K562 (cell line): ENCODE measurements at regions not wholly inside any gene's neighbourhood (a gene's known extent, or its start where the extent isn't known, plus 50 kb on each side); places are given as distances from the start of the nearest gene placed in this dataset.

Experiments used
- ATAC-seq: fragments of 200-7000 bp; cut with Tn5 transposase; 3 replicates; pipeline ENCODE4 v1.9.1; 2020; ENCODE audit warnings: moderate library complexity
- BruUV-seq: library from RNA; stranded (reverse); fragments of 400-500 nt; replicated peaks from 2 replicates; lab custom pipeline; 2021; lab: Mats Ljungman, UMichigan
- CTCF ChIA-PET: fragments of 300-600 bp; formaldehyde crosslinking; extraction: SDS; loops from one replicate; lab custom pipeline; 2021; ENCODE audit warnings: low intra/inter-chr PET ratio; lab: Yijun Ruan, JAX
- POLR2A ChIA-PET: fragments of 300-600, 350-650 bp; sonication (Branson Sonifier 250); formaldehyde crosslinking; extraction: SDS; loops from one replicate; lab custom pipeline; 2021; ENCODE audit warnings: antibody characterized with exemption, inconsistent platforms; lab: Yijun Ruan, JAX
- DNase-seq, 4 experiments: peaks; one replicate each; pipeline versions ENCODE4 v3.0.0 to v3.0.0-alpha.2; 2011 to 2018; ENCODE audit warnings: low spot score in 3 of 4, mixed read lengths in 3 of 4; ENCODE audit errors: extremely low read depth in 1 of 4
- FAIRE-seq: peaks from 2 replicates; lab custom pipeline; 2011; peaks lifted over from hg19 to GRCh38; lab: Jason Lieb, UNC
- H2AFZ ChIP-seq: 2 replicates; pipeline ENCODE4 v1.6.0; 2011; ENCODE audit warnings: low read depth, low read length, control low read depth, inconsistent platforms
- H3K27ac ChIP-seq: fragments of 200-600 bp; 3 replicates; pipeline ENCODE4 v1.8.0; 2011; ENCODE audit warnings: low read depth, mild to moderate bottlenecking, control low read depth, inconsistent platforms, low read length, moderate library complexity, mixed read lengths; ENCODE audit errors: extremely low read depth
- H3K27me3 ChIP-seq, 2 experiments: fragments of 300-600 bp in 1 of 2; 2 replicates in 1 of 2; 3 replicates in 1 of 2; pipeline versions ENCODE4 v1.6.0 to v1.8.0; 2011; ENCODE audit warnings: inconsistent platforms in 2 of 2, low read length in 2 of 2, mild to moderate bottlenecking in 1 of 2, mixed read lengths in 1 of 2, moderate library complexity in 1 of 2; ENCODE audit not compliant: control insufficient read depth in 2 of 2, insufficient read depth in 2 of 2
- H3K36me3 ChIP-seq: fragments of 300-600 bp; 3 replicates; pipeline ENCODE4 v1.8.0; 2011; ENCODE audit warnings: mild to moderate bottlenecking, low read length, inconsistent platforms; ENCODE audit not compliant: control insufficient read depth, insufficient read depth
- H3K4me1 ChIP-seq, 2 experiments: fragments of 200-600 bp in 1 of 2; replicated peaks in 1 of 2; 2 replicates in 1 of 2; 3 replicates in 1 of 2; pipeline versions ENCODE4 v1.5.1 to v1.8.0; 2011; ENCODE audit warnings: inconsistent platforms in 2 of 2, low read length in 2 of 2, mild to moderate bottlenecking in 1 of 2, mixed read lengths in 1 of 2, moderate library complexity in 1 of 2; ENCODE audit not compliant: control insufficient read depth in 2 of 2, insufficient read depth in 2 of 2
- H3K4me2 ChIP-seq: 2 replicates; pipeline ENCODE4 v1.6.1; 2011; ENCODE audit warnings: low read length, control low read depth, inconsistent platforms, mixed read lengths; ENCODE audit not compliant: insufficient read depth
- H3K4me3 ChIP-seq: fragments of 200-600 bp; sonication (generic), shearing (Covaris generic); 2 replicates; pipeline ENCODE4 v1.5.1; 2016; ENCODE audit warnings: control low read depth, inconsistent platforms
- H3K79me2 ChIP-seq: fragments of 200-600 bp; 3 replicates; pipeline ENCODE4 v1.8.0; 2011; ENCODE audit warnings: low read length, inconsistent platforms; ENCODE audit not compliant: control insufficient read depth, insufficient read depth
- H3K9ac ChIP-seq, 2 experiments: 2 replicates each; pipeline versions ENCODE4 v1.6.0 to v1.6.1; 2011; ENCODE audit warnings: low read depth in 2 of 2, low read length in 2 of 2, control low read depth in 1 of 2, inconsistent platforms in 1 of 2, mild to moderate bottlenecking in 1 of 2, mixed read lengths in 1 of 2; ENCODE audit not compliant: insufficient read depth in 1 of 2
- H3K9me1 ChIP-seq: one replicate; pipeline ENCODE4 v1.6.0; 2011; ENCODE audit warnings: inconsistent platforms, mild to moderate bottlenecking, low read length, moderate library complexity; ENCODE audit not compliant: control insufficient read depth, insufficient read depth
- H3K9me3 ChIP-seq: replicated peaks from 2 replicates; pipeline ENCODE4 v1.5.1; 2011; ENCODE audit warnings: low read depth, low read length, inconsistent platforms; ENCODE audit not compliant: control insufficient read depth, insufficient read depth
- H4K20me1 ChIP-seq: replicated peaks from 2 replicates; pipeline ENCODE4 v1.6.1; 2011; ENCODE audit warnings: low read length, inconsistent platforms, mixed read lengths; ENCODE audit not compliant: control insufficient read depth, insufficient read depth
- ARID2 ChIP-seq: fragments of 450-650 bp; IDR thresholded peaks from 2 replicates; pipeline ENCODE4 v1.6.1; 2017; ENCODE audit warnings: antibody characterized with exemption, mild to moderate bottlenecking
- ATF6 ChIP-seq: sonication (generic); formaldehyde crosslinking; IDR thresholded peaks from 2 replicates; pipeline ENCODE4 v1.4.0; 2020; ENCODE audit warnings: mild to moderate bottlenecking, missing genetic modification reagents
- DNMT1 ChIP-seq: fragments of 450-650 bp; IDR thresholded peaks from 2 replicates; pipeline ENCODE4 v1.6.1; 2016; ENCODE audit warnings: antibody characterized with exemption, mild to moderate bottlenecking
- E2F1 ChIP-seq: sonication (generic); formaldehyde crosslinking; IDR thresholded peaks from 2 replicates; pipeline ENCODE4 v1.8.1; 2023; ENCODE audit warnings: mild to moderate bottlenecking, missing genetic modification reagents, moderate library complexity
- EP400 ChIP-seq: fragments of 450-650 bp; IDR thresholded peaks from 2 replicates; pipeline ENCODE4 v1.6.1; 2017; ENCODE audit warnings: antibody characterized with exemption, mild to moderate bottlenecking, moderate library complexity
- ERF ChIP-seq: fragments of 450-650 bp; formaldehyde crosslinking; IDR thresholded peaks from 2 replicates; pipeline ENCODE4 v1.4.0; 2020; ENCODE audit warnings: mild to moderate bottlenecking, mixed read lengths
- FOXK1 ChIP-seq: sonication (generic); formaldehyde crosslinking; IDR thresholded peaks from 2 replicates; pipeline ENCODE4 v1.8.0; 2022; ENCODE audit warnings: missing genetic modification reagents, mild to moderate bottlenecking, borderline replicate concordance
- KLF13 ChIP-seq: fragments of 450-650 bp; IDR thresholded peaks from 2 replicates; pipeline ENCODE4 v1.6.1; 2016; ENCODE audit warnings: missing genetic modification characterization, low read depth, mild to moderate bottlenecking, missing compliant biosample characterization, moderate library complexity, borderline replicate concordance
- MAX ChIP-seq: sonication (generic); formaldehyde crosslinking; IDR thresholded peaks from 2 replicates; pipeline ENCODE4 v1.9.0; 2022; ENCODE audit warnings: mild to moderate bottlenecking, missing genetic modification reagents
- NBN ChIP-seq: fragments of 450-650 bp; IDR thresholded peaks from 2 replicates; pipeline ENCODE4 v1.6.1; 2016; ENCODE audit warnings: low read depth, mild to moderate bottlenecking
- NCOR1 ChIP-seq: fragments of 450-650 bp; IDR thresholded peaks from 2 replicates; pipeline ENCODE4 v1.6.1; 2016; ENCODE audit warnings: mild to moderate bottlenecking, moderate library complexity
- RBM39 ChIP-seq: fragments of 200-400 bp; formaldehyde crosslinking; optimal IDR thresholded peaks from 2 replicates; pipeline ENCODE3; 2018; ENCODE audit warnings: low read depth, low read length
- SOX6 ChIP-seq: fragments of 450-650 bp; IDR thresholded peaks from 2 replicates; pipeline ENCODE4 v1.6.1; 2014; ENCODE audit warnings: mild to moderate bottlenecking
- THRAP3 ChIP-seq: fragments of 450-650 bp; IDR thresholded peaks from 2 replicates; pipeline ENCODE4 v1.6.1; 2016; ENCODE audit warnings: mild to moderate bottlenecking, inconsistent platforms, borderline replicate concordance
- TRIM28 ChIP-seq: fragments of 450-650 bp; IDR thresholded peaks from 2 replicates; pipeline ENCODE4 v1.6.1; 2017
- XRCC3 ChIP-seq: fragments of 450-650 bp; IDR thresholded peaks from 2 replicates; pipeline ENCODE4 v1.6.1; 2017; ENCODE audit warnings: mild to moderate bottlenecking, moderate library complexity
- ZBTB1 ChIP-seq: sonication (generic); formaldehyde crosslinking; IDR thresholded peaks from 2 replicates; pipeline ENCODE4 v1.8.1; 2023; ENCODE audit warnings: missing genetic modification reagents, low read depth, mild to moderate bottlenecking, borderline replicate concordance
- ZC3H8 ChIP-seq: fragments of 450-650 bp; IDR thresholded peaks from 2 replicates; pipeline ENCODE4 v1.6.1; 2017
- ZNF217 ChIP-seq: sonication (generic); formaldehyde crosslinking; IDR thresholded peaks from 2 replicates; pipeline ENCODE4 v1.8.0; 2022; ENCODE audit warnings: mild to moderate bottlenecking, missing genetic modification reagents
- ZNF408 ChIP-seq: fragments of 250-450 bp; sonication (Bioruptor Pico); IDR thresholded peaks from 2 replicates; pipeline ENCODE4 v1.4.0; 2020; ENCODE audit warnings: low read depth, mild to moderate bottlenecking, moderate library complexity
- ZNF561 ChIP-seq: fragments of 450-650 bp; formaldehyde crosslinking; conservative IDR thresholded peaks from 2 replicates; pipeline ENCODE4 v1.4.0; 2020; ENCODE audit warnings: mild to moderate bottlenecking, moderate library complexity
- WGBS: fragments of 100-300 bp; shearing (Covaris generic); methylation state at CpG from one replicate; pipeline ENCODE4 v1.1.6; 2016; ENCODE audit warnings: low coverage, mixed read lengths; ENCODE audit not compliant: insufficient coverage; ENCODE audit errors: missing lambda C conversion rate; 5-methylcytosine and 5-hydroxymethylcytosine counted together
- in situ Hi-C: fragments of 300-500 bp; cut with MboI; formaldehyde crosslinking; loops from 4 replicates; pipeline ENCODE4 v1.15.0; 2018; ENCODE audit warnings: inconsistent platforms, mixed read lengths
- intact Hi-C: fragments of 100-400 bp; cut with micrococcal nuclease; formaldehyde crosslinking; loops from 2 replicates; pipeline ENCODE4 v1.14.2; 2022

- ATAC-seq (peak; percentile 92), DNase-seq (peak; percentile 38 to 85 (median 65)), FAIRE-seq (peak; percentile 95)
- Histone ChIP-seq H3K79me2 (peaks cover 59% of the 10 kb centered on the region), H3K9ac (peak overlapping the region in 1 of 2 experiments; percentile 53; a peak in 2 of 4 replicates), H3K9me3 (no peaks in the 10 kb centered on the region), H3K27ac (peak overlapping the region; percentile 83), H3K9me1 (no peaks in the 10 kb centered on the region), H2AFZ (peak overlapping the region; percentile 79), H4K20me1 (no peaks in the 10 kb centered on the region), H3K36me3 (peaks cover 8% of the 10 kb centered on the region; the same call in 2 of the 3 replicates), H3K27me3 (no peaks in the 10 kb centered on the region), H3K4me1 (peaks cover 3 to 16% of the 10 kb centered on the region in 2 experiments; a peak in 4 of 5 replicates), H3K4me3 (peak overlapping the region; percentile 26; the same call in 1 of the 2 replicates), H3K4me2 (peak overlapping the region; percentile 78)
- WGBS: 14% methylated on average over 6 of the region's 6 CpGs
- CTCF ChIA-PET: interaction anchor here (0.7 kb wide), 1 partner anchor 59 kb away, joined by 3 read pairs; no protein-coding TSS in a partner anchor
- POLR2A ChIA-PET: interaction anchor here (0.5 to 1.5 kb wide), 3 partner anchors 13 to 80 kb away, joined by 4 to 5 read pairs (median 4); no protein-coding TSS in a partner anchor
- in situ Hi-C loops (no loop called here), intact Hi-C loops (no loop called here)
- no TSS peak for BruUV-seq
- TF ChIP-seq ZNF217 (no peak), XRCC3 (no peak), TRIM28 (no peak), FOXK1 (CRISPR knock-in tag) (no peak), DNMT1 (no peak), ZC3H8 (no peak), ZNF408 (CRISPR knock-in tag) (no peak), NCOR1 (peak; percentile 18; the same call in 1 of the 2 replicates), ZBTB1 (CRISPR knock-in tag) (no peak), EP400 (peak; percentile 29; the same call in 1 of the 2 replicates), RBM39 (no peak), SOX6 (peak; percentile 51), ATF6 (CRISPR knock-in tag) (no peak), ZNF561 (CRISPR knock-in tag) (no peak), KLF13 (tag) (no peak), ARID2 (no peak), THRAP3 (no peak), MAX (CRISPR knock-in tag) (no peak), E2F1 (CRISPR knock-in tag) (no peak), NBN (peak; percentile 51; the same call in 1 of the 2 replicates), ERF (CRISPR knock-in tag) (no peak)
Measured at GRCh38 chr12:127083008-127083949, 1183.7 kb upstream of the TMEM132C start.
